Effector memory CD8-positive, alpha-beta T cell (primary cell): ENCODE measurements at regions not wholly inside any gene's neighbourhood (a gene's known extent, or its start where the extent isn't known, plus 50 kb on each side); places are given as distances from the start of the nearest gene placed in this dataset.

Experiments used
- ATAC-seq: fragments of 150-1000 bp; cut with Tn5 transposase; replicated peaks from 2 replicates; pipeline ENCODE4 v1.10.0; 2021; ENCODE audit warnings: mild to moderate bottlenecking, moderate library complexity
- DNase-seq, 3 experiments: peaks; one replicate each; pipeline ENCODE4 v3.0.0; 2021
- H3K27ac Mint-ChIP-seq, 2 donors: one replicate each; pipeline ENCODE4 v1.8.0; 2022; ENCODE audit warnings: mild to moderate bottlenecking in 2 of 2, mixed read lengths in 2 of 2, moderate library complexity in 2 of 2
- H3K27me3 Mint-ChIP-seq, 2 donors: one replicate each; pipeline ENCODE4 v1.8.0; 2022; ENCODE audit warnings: mixed read lengths in 2 of 2
- H3K36me3 Mint-ChIP-seq: one replicate; pipeline ENCODE4 v1.8.0; 2022; ENCODE audit warnings: mild to moderate bottlenecking, moderate library complexity, mixed read lengths; ENCODE audit not compliant: insufficient read depth
- H3K4me1 Mint-ChIP-seq, 2 donors: one replicate each; pipeline ENCODE4 v1.8.0; 2022; ENCODE audit warnings: low read depth in 2 of 2, mixed read lengths in 2 of 2
- H3K4me3 Mint-ChIP-seq, 2 donors: one replicate each; pipeline ENCODE4 v1.8.0; 2022; ENCODE audit warnings: mild to moderate bottlenecking in 2 of 2, mixed read lengths in 2 of 2, moderate library complexity in 2 of 2
- H3K9me3 Mint-ChIP-seq, 2 donors: one replicate each; pipeline ENCODE4 v1.8.0; 2022; ENCODE audit warnings: mixed read lengths in 2 of 2

- Mint-ChIP-seq H3K4me3 (no peak overlapping the region), H3K27ac (no peak overlapping the region), H3K36me3 (no peaks in the 10 kb centered on the region), H3K9me3 (peaks cover 0 to 5% of the 10 kb centered on the region in 2 donors), H3K27me3 (peaks cover 0 to 7% of the 10 kb centered on the region in 2 donors), H3K4me1 (no peaks in the 10 kb centered on the region)
- DNase-seq (no peak), ATAC-seq (no peak)
Observed at GRCh38 chr2:133737242-133737993, 169.2 kb upstream of the NCKAP5 start.

- no peak overlapping the region for H3K27ac Mint-ChIP-seq
- no peak overlapping the region for H3K4me3 Mint-ChIP-seq
Observed at GRCh38 chr2:133739039-133739438, 170.8 kb upstream of the NCKAP5 start.

GRCh38 chr2:133740500-133740899 lies 172.2 kb upstream of the NCKAP5 start:
- Mint-ChIP-seq H3K4me3 (no peak overlapping the region), H3K36me3 (no peaks in the 10 kb centered on the region), H3K27ac (no peak overlapping the region), H3K4me1 (no peaks in the 10 kb centered on the region), H3K27me3 (peaks cover 0 to 10% of the 10 kb centered on the region in 2 donors), H3K9me3 (peaks cover 0 to 2% of the 10 kb centered on the region in 2 donors)
- DNase-seq = no peak
- ATAC-seq = no peak

More at GRCh38 chr2:133739039-133739438, 170.8 kb upstream of the NCKAP5 start:
- ATAC-seq = no peak
- Mint-ChIP-seq H3K4me1 (no peaks in the 10 kb centered on the region), H3K27me3 (peaks cover 0 to 10% of the 10 kb centered on the region in 2 donors), H3K9me3 (peaks cover 0 to 5% of the 10 kb centered on the region in 2 donors), H3K36me3 (no peaks in the 10 kb centered on the region)
- no peak for DNase-seq

- no peak for DNase-seq
- H3K27ac Mint-ChIP-seq = no peak overlapping the region
- peaks cover 2 to 7% of the 10 kb centered on the region in 2 donors for H3K9me3 Mint-ChIP-seq
- H3K27me3 Mint-ChIP-seq = peaks cover 0 to 7% of the 10 kb centered on the region in 2 donors
- no peak for ATAC-seq
- no peaks in the 10 kb centered on the region for H3K4me1 Mint-ChIP-seq
- no peaks in the 10 kb centered on the region for H3K36me3 Mint-ChIP-seq
- no peak overlapping the region for H3K4me3 Mint-ChIP-seq
Observed at GRCh38 chr2:133748007-133748700, 179.9 kb upstream of the NCKAP5 start.

- no peak overlapping the region for H3K27ac Mint-ChIP-seq
- peaks cover 0 to 7% of the 10 kb centered on the region in 2 donors for H3K27me3 Mint-ChIP-seq
- peaks cover 0 to 5% of the 10 kb centered on the region in 2 donors for H3K9me3 Mint-ChIP-seq
- no peak for DNase-seq
- no peak overlapping the region for H3K4me3 Mint-ChIP-seq
- no peaks in the 10 kb centered on the region for H3K36me3 Mint-ChIP-seq
- H3K4me1 Mint-ChIP-seq = no peaks in the 10 kb centered on the region
- no peak for ATAC-seq
Observed at GRCh38 chr2:133753665-133754064, 185.4 kb upstream of the NCKAP5 start.

- peaks cover 0 to 4% of the 10 kb centered on the region in 2 donors for H3K9me3 Mint-ChIP-seq
- ATAC-seq (no peak), DNase-seq (no peak)
- no peak overlapping the region for H3K4me3 Mint-ChIP-seq
- H3K4me1 Mint-ChIP-seq = no peaks in the 10 kb centered on the region
- no peak overlapping the region for H3K27ac Mint-ChIP-seq
- peaks cover 0 to 2% of the 10 kb centered on the region in 2 donors for H3K27me3 Mint-ChIP-seq
- no peaks in the 10 kb centered on the region for H3K36me3 Mint-ChIP-seq
Observed at GRCh38 chr2:133755480-133756300, 187.4 kb upstream of the NCKAP5 start.

GRCh38 chr2:133756833-133757232 lies 188.6 kb upstream of the NCKAP5 start:
- H3K4me3 Mint-ChIP-seq = no peak overlapping the region
- H3K27me3 Mint-ChIP-seq = no peaks in the 10 kb centered on the region
- DNase-seq (no peak), ATAC-seq (no peak)
- H3K27ac Mint-ChIP-seq = no peak overlapping the region
- H3K4me1 Mint-ChIP-seq = no peaks in the 10 kb centered on the region
- peaks cover 0 to 4% of the 10 kb centered on the region in 2 donors for H3K9me3 Mint-ChIP-seq
- H3K36me3 Mint-ChIP-seq = no peaks in the 10 kb centered on the region

- Mint-ChIP-seq H3K27me3 (peaks cover 0 to 9% of the 10 kb centered on the region in 2 donors), H3K9me3 (peaks cover 0 to 2% of the 10 kb centered on the region in 2 donors), H3K4me3 (no peak overlapping the region), H3K36me3 (no peaks in the 10 kb centered on the region), H3K27ac (no peak overlapping the region), H3K4me1 (no peaks in the 10 kb centered on the region)
- no peak for DNase-seq
- no peak for ATAC-seq
Observed at GRCh38 chr2:133760376-133760775, 192.1 kb upstream of the NCKAP5 start.

GRCh38 chr2:133765658-133766057 lies 197.4 kb upstream of the NCKAP5 start:
- H3K27ac Mint-ChIP-seq = no peak overlapping the region
- no peak overlapping the region for H3K4me3 Mint-ChIP-seq
- DNase-seq = no peak
- no peaks in the 10 kb centered on the region for H3K36me3 Mint-ChIP-seq
- H3K27me3 Mint-ChIP-seq = peaks cover 0 to 9% of the 10 kb centered on the region in 2 donors
- H3K9me3 Mint-ChIP-seq = peaks cover 2 to 9% of the 10 kb centered on the region in 2 donors
- no peak for ATAC-seq
- H3K4me1 Mint-ChIP-seq = no peaks in the 10 kb centered on the region

- DNase-seq = no peak
- no peak for ATAC-seq
- H3K9me3 Mint-ChIP-seq = peaks cover 2 to 9% of the 10 kb centered on the region in 2 donors
- no peak overlapping the region for H3K4me3 Mint-ChIP-seq
- no peaks in the 10 kb centered on the region for H3K36me3 Mint-ChIP-seq
- no peak overlapping the region for H3K27ac Mint-ChIP-seq
- H3K27me3 Mint-ChIP-seq = peaks cover 0 to 9% of the 10 kb centered on the region in 2 donors
- no peaks in the 10 kb centered on the region for H3K4me1 Mint-ChIP-seq
Observed at GRCh38 chr2:133766164-133766832, 198.0 kb upstream of the NCKAP5 start.

- ATAC-seq (no peak), DNase-seq (no peak)
- H3K4me3 Mint-ChIP-seq = no peak overlapping the region
- H3K27ac Mint-ChIP-seq = no peak overlapping the region
- H3K27me3 Mint-ChIP-seq = peaks cover 0 to 5% of the 10 kb centered on the region in 2 donors
- H3K9me3 Mint-ChIP-seq = peaks cover 2 to 9% of the 10 kb centered on the region in 2 donors
- no peaks in the 10 kb centered on the region for H3K4me1 Mint-ChIP-seq
- H3K36me3 Mint-ChIP-seq = no peaks in the 10 kb centered on the region
Observed at GRCh38 chr2:133768256-133768655, 200.0 kb upstream of the NCKAP5 start.

- Mint-ChIP-seq H3K27me3 (no peaks in the 10 kb centered on the region), H3K36me3 (no peaks in the 10 kb centered on the region), H3K4me1 (no peaks in the 10 kb centered on the region), H3K9me3 (peaks cover 2 to 9% of the 10 kb centered on the region in 2 donors), H3K4me3 (no peak overlapping the region), H3K27ac (no peak overlapping the region)
- DNase-seq (no peak), ATAC-seq (no peak)
Observed at GRCh38 chr2:133768658-133769435, 200.6 kb upstream of the NCKAP5 start.
